Activated T-helper 1 cell treated with anti-CD3 and anti-CD28 coated beads, Interleukin-12 subunit alpha, Interleukin-12 subunit beta, Interleukin-2, Interleukin-4 antibody, amounts not matched to agents 30 ng/mL and 10 ng/mL and 1 ng/mL, durations not matched to agents 14 hours and 24 hours and 36 hours (primary cell): ENCODE measurements at regions not wholly inside any gene's neighbourhood (a gene's known extent, or its start where the extent isn't known, plus 50 kb on each side); places are given as distances from the start of the nearest gene placed in this dataset.
"Not testable (repeated sequence)": the region's sequence is repeated elsewhere in the genome, so short reads cannot be mapped to it uniquely, and the experiment has no call there.

ENCODE experiments used
- DNase-seq: peaks from one replicate; pipeline ENCODE4 v3.0.0; 2021; ENCODE audit warnings: low spot score
- H3K27ac Mint-ChIP-seq: one replicate; pipeline ENCODE4 v1.8.0; 2021; ENCODE audit warnings: mild to moderate bottlenecking, mixed read lengths
- H3K27me3 Mint-ChIP-seq: one replicate; pipeline ENCODE4 v1.8.0; 2022; ENCODE audit warnings: mild to moderate bottlenecking, moderate library complexity, mixed read lengths; ENCODE audit not compliant: insufficient read depth
- H3K36me3 Mint-ChIP-seq: one replicate; pipeline ENCODE4 v1.8.0; 2021; ENCODE audit warnings: low read depth, mixed read lengths
- H3K4me1 Mint-ChIP-seq: one replicate; pipeline ENCODE4 v1.8.0; 2021; ENCODE audit warnings: low read depth, mixed read lengths
- H3K4me3 Mint-ChIP-seq: one replicate; pipeline ENCODE4 v1.8.0; 2021; ENCODE audit warnings: mild to moderate bottlenecking, moderate library complexity, mixed read lengths
- H3K9me3 Mint-ChIP-seq: one replicate; pipeline ENCODE4 v1.8.0; 2021; ENCODE audit warnings: mixed read lengths
- intact Hi-C: fragments of 100-400 bp; cut with micrococcal nuclease; formaldehyde crosslinking; loops from one replicate; pipeline ENCODE4 v1.15.1; 2024

- Mint-ChIP-seq H3K36me3 (no peaks in the 10 kb centered on the region), H3K9me3 (no peaks in the 10 kb centered on the region), H3K27ac (no peak overlapping the region), H3K4me3 (no peak overlapping the region), H3K4me1 (no peaks in the 10 kb centered on the region), H3K27me3 (no peaks in the 10 kb centered on the region)
- DNase-seq, result no peak
- intact Hi-C loops, result no loop called here
These were observed 204.0 kb downstream of the KCNJ2 start for GRCh38 chr17:70373369-70373768.

GRCh38 chr17:70374496-70374895 is 205.2 kb downstream of the KCNJ2 start:
- no peak overlapping the region for H3K4me3 Mint-ChIP-seq
- DNase-seq, result no peak
- no peaks in the 10 kb centered on the region for H3K36me3 Mint-ChIP-seq
- intact Hi-C loops, result no loop called here
- H3K9me3 Mint-ChIP-seq, result no peaks in the 10 kb centered on the region
- no peaks in the 10 kb centered on the region for H3K27me3 Mint-ChIP-seq
- no peak overlapping the region for H3K27ac Mint-ChIP-seq
- no peaks in the 10 kb centered on the region for H3K4me1 Mint-ChIP-seq

DNA sequence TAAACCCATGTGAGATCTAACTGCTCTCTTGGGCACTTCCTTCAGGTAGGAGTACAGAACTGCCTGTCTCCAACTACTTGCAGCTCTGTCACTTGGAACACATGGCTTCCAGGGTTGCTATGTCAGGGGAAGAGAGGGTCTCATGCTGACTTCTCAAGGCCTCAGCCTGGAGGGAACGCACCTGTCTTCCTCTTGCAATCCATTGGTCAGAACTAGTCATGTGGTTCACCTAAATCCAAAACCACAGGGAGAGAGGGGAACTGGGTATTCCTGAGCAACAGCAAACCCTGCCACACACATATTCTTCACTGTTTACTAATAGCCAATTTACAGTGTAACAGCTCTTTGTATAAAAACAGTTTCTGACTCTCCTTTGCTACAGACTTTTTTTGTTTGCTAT is 206.1 kb downstream of the KCNJ2 start:
- Mint-ChIP-seq H3K4me3 (no peak overlapping the region), H3K27ac (no peak overlapping the region), H3K9me3 (no peaks in the 10 kb centered on the region), H3K4me1 (no peaks in the 10 kb centered on the region), H3K27me3 (no peaks in the 10 kb centered on the region), H3K36me3 (no peaks in the 10 kb centered on the region)
- intact Hi-C loops, result no loop called here
- DNase-seq, result no peak

- no peak overlapping the region for H3K27ac Mint-ChIP-seq
- H3K27me3 Mint-ChIP-seq, result no peaks in the 10 kb centered on the region
- H3K9me3 Mint-ChIP-seq, result no peaks in the 10 kb centered on the region
- DNase-seq, result no peak
- intact Hi-C loops, result no loop called here
- no peaks in the 10 kb centered on the region for H3K36me3 Mint-ChIP-seq
- H3K4me1 Mint-ChIP-seq, result no peaks in the 10 kb centered on the region
- no peak overlapping the region for H3K4me3 Mint-ChIP-seq
These were observed 206.8 kb downstream of the KCNJ2 start for GRCh38 chr17:70375813-70376770.

GRCh38 chr17:70377654-70378053 is 208.3 kb downstream of the KCNJ2 start:
- DNase-seq, result no peak
- no peaks in the 10 kb centered on the region for H3K36me3 Mint-ChIP-seq
- no peak overlapping the region for H3K27ac Mint-ChIP-seq
- H3K4me3 Mint-ChIP-seq, result no peak overlapping the region
- H3K9me3 Mint-ChIP-seq, result no peaks in the 10 kb centered on the region
- no peaks in the 10 kb centered on the region for H3K4me1 Mint-ChIP-seq
- H3K27me3 Mint-ChIP-seq, result no peaks in the 10 kb centered on the region
- intact Hi-C loops, result no loop called here

- no peaks in the 10 kb centered on the region for H3K27me3 Mint-ChIP-seq
- no peaks in the 10 kb centered on the region for H3K36me3 Mint-ChIP-seq
- intact Hi-C loops, result no loop called here
- DNase-seq, result no peak
- no peaks in the 10 kb centered on the region for H3K9me3 Mint-ChIP-seq
- no peak overlapping the region for H3K27ac Mint-ChIP-seq
- H3K4me3 Mint-ChIP-seq, result no peak overlapping the region
- H3K4me1 Mint-ChIP-seq, result no peaks in the 10 kb centered on the region
These were observed 208.7 kb downstream of the KCNJ2 start for GRCh38 chr17:70378076-70378475.

GRCh38 chr17:70379945-70380344 is 210.6 kb downstream of the KCNJ2 start:
- Mint-ChIP-seq H3K9me3 (no peaks in the 10 kb centered on the region), H3K27me3 (no peaks in the 10 kb centered on the region), H3K27ac (no peak overlapping the region), H3K4me3 (no peak overlapping the region), H3K4me1 (no peaks in the 10 kb centered on the region), H3K36me3 (no peaks in the 10 kb centered on the region)
- intact Hi-C loops, result no loop called here
- no peak for DNase-seq

DNA sequence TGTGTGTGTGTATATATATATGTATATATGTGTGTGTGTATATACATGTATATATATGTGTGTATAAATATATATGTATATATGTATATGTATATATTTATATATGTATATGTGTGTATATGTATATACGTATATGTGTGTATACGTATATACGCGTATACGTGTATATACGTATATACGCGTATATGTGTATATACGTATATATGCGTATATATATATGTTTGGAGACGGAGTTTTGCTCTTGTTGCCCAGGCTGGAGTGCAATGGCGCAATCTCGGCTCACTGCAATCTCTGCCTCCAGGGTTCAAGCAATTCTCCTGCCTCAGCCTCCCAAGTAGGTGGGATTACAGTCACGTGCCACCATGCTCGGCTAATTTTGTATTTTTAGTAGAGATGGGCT is 212.6 kb downstream of the KCNJ2 start:
- H3K27me3 Mint-ChIP-seq, DNase-seq, H3K4me1 Mint-ChIP-seq, H3K36me3 Mint-ChIP-seq, intact Hi-C loops, H3K4me3 Mint-ChIP-seq, H3K9me3 Mint-ChIP-seq, H3K27ac Mint-ChIP-seq: not testable (repeated sequence)

DNA sequence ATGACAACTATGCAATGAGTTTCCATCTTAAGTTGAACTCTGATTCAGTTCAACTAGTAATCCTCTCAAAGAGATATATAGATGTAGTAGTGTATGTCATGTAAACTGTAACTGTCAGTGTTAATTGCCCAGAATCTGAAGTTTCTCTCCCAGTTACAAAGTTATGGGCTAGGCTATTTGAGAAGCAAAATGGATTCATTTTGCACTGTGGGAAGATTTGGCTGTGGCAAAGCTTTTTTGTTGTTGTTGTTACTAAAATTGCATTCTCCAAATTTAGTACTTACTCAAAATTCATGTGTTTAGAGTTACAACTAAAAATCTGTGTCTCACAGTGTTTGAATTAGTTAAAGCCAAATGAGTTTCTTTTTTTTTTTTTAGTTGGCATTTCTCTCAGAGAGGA is 219.0 kb downstream of the KCNJ2 start:
- no peak overlapping the region for H3K27ac Mint-ChIP-seq
- no peaks in the 10 kb centered on the region for H3K27me3 Mint-ChIP-seq
- no peak for DNase-seq
- no peak overlapping the region for H3K4me3 Mint-ChIP-seq
- intact Hi-C loops, result no loop called here
- no peaks in the 10 kb centered on the region for H3K4me1 Mint-ChIP-seq
- H3K9me3 Mint-ChIP-seq, result no peaks in the 10 kb centered on the region
- H3K36me3 Mint-ChIP-seq, result no peaks in the 10 kb centered on the region

DNA sequence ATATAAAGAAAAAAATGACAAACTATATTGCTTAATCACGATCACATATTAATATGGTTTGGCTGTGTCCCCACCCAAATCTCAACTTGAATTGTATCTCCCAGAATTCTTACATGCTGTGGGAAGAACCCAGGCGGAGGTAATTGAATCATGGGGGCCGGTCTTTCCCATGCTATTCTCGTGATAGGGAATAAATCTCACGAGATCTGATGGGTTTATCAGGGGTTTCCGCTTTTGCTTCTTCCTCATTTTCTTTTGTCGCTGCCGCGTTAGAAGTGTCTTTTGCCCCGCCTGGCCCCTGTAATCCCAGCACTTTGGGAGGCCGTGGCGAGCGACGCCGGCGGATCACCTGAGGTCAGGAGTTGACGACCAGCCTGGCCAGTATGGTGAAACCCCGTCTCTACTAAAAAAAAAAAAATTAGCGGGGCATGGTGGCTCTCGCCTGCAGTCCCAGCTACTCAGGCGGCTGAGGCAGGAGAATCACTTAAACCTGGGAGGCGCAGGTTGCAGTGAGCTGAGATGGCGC is 220.0 kb downstream of the KCNJ2 start:
- H3K36me3 Mint-ChIP-seq, H3K4me1 Mint-ChIP-seq, intact Hi-C loops, H3K9me3 Mint-ChIP-seq, H3K27me3 Mint-ChIP-seq, H3K27ac Mint-ChIP-seq, H3K4me3 Mint-ChIP-seq, DNase-seq: not testable (repeated sequence)

DNA sequence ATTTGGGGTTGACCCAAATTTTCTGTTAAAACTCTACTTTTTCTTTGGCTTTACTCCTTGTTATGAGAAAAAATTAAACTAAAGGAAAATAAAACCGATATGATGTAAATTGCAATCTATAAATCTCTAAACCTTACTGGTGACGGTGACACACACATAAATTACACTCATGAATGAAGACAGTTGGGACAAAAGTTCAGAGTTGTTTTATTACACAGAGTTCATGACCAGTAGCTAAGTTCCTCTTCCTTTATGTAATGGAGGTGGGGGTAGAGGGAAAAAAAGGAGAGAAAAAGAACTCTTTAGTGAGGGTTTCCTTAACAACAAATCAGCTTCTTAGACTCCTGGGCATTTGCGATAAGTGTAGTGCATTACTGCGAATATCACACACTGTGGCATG is 220.7 kb downstream of the KCNJ2 start:
- no peaks in the 10 kb centered on the region for H3K36me3 Mint-ChIP-seq
- intact Hi-C loops, result no loop called here
- no peak for DNase-seq

DNA sequence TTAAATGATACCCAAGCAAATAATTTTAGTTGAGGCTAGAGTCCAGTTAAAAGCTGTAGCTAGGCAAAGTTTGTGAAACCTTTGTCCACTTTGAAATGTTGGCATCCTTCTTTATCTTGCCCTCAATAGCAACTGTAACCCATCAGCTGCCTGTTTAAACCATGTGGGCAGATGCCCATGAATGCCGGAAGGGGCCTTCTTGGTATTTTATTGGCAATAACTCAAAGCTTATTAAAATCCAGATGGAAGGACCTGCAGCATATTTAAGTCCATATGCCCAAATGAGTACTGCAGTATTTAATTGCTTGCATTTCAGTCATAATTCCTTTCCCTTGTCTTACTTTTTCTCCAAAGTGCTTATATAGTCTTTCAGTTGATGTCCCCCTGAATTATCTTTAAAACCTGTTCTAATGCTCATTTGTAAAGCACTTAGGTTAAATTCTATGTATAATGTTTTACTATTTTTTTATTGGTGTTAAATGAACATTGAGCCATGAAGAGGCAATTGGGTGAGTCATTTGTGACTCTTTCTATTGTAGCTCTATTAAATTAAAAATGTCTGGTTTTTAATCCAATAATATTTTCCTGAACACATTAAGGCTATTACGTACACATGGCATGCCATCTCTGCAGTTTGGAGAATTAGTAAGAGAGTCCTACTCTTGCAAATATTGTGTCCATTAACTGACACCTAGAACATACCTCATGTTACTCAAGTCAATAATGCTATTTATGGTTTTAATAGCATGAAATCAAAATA is 225.3 kb downstream of the KCNJ2 start:
- Mint-ChIP-seq H3K36me3 (no peaks in the 10 kb centered on the region), H3K4me1 (no peaks in the 10 kb centered on the region), H3K9me3 (peaks cover 6% of the 10 kb centered on the region), H3K27me3 (no peaks in the 10 kb centered on the region), H3K4me3 (no peak overlapping the region), H3K27ac (no peak overlapping the region)
- DNase-seq, result no peak
- intact Hi-C loops, result no loop called here

More for the DNA sequence above, 220.7 kb downstream of the KCNJ2 start:
- H3K27me3 Mint-ChIP-seq, result no peaks in the 10 kb centered on the region
- H3K4me1 Mint-ChIP-seq, result no peaks in the 10 kb centered on the region
- no peak overlapping the region for H3K4me3 Mint-ChIP-seq
- no peaks in the 10 kb centered on the region for H3K9me3 Mint-ChIP-seq
- H3K27ac Mint-ChIP-seq, result no peak overlapping the region
